ENCODE measurements at regions not wholly inside any gene's neighbourhood (a gene's known extent, or its start where the extent isn't known, plus 50 kb on each side); places are given as distances from the start of the nearest gene placed in this dataset.
A peak's percentile ranks its signal among the peaks of the same experiment; 100 is the strongest.

- no peak for DNase-seq (ENCODE audit: low spot score)
These were observed 807.7 kb upstream of the INTU start for GRCh38 chr4:126825083-126825482.

GRCh38 chr4:126827669-126828068 is 805.1 kb upstream of the INTU start:
- no peak for DNase-seq (ENCODE audit: low spot score)

- no peak for DNase-seq (ENCODE audit: low spot score)
These were observed 797.9 kb upstream of the INTU start for GRCh38 chr4:126834854-126835253.

GRCh38 chr4:126838941-126839679 is 793.6 kb upstream of the INTU start:
- DNase-seq (ENCODE audit: low spot score), result no peak

GRCh38 chr4:126843492-126844067 is 789.2 kb upstream of the INTU start:
- no peak for DNase-seq (ENCODE audit: low spot score)

DNA sequence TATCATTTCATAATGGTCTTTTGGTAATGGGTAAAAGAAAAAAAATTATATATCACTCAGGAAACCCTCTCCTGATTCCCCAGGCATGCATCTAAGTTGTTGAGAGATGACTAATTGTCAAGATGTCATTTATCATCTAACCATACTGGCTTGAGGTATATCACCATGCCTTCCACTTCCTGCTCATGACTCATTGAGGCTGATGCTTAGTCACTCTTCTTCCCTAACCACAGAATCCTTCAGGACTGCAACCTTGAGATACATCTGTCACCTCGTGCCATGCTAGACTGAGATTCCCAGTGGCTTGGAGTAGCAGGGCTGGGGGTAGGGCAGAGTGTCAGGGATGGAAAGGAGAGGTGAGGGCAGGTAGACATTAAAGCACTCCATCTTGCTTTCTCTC is 782.5 kb upstream of the INTU start:
- peak; percentile 56 for DNase-seq (ENCODE audit: low spot score)

- no peak for DNase-seq (ENCODE audit: low spot score)
These were observed 781.4 kb upstream of the INTU start for GRCh38 chr4:126851391-126851790.

DNA sequence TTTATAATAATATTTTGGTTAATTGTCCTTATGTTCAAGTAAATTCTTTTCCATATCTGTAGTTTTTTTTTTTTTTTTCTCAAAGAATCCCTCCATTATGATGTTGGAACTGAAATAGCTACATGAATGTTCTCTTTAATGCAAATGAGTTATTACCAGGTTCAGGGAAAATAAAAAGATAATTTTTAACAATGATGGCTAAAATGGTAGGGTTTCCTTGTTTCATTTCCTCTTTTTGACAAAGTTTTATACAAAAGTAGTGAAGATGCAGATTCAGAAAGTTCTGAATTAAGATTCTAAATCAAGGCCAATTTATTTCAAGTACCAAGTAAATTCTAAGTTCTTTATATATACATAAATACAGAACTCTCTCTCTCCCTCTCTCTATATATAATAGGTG is 779.0 kb upstream of the INTU start:
- DNase-seq (ENCODE audit: low spot score), result no peak

- DNase-seq (ENCODE audit: low spot score), result no peak
These were observed 775.9 kb upstream of the INTU start for GRCh38 chr4:126856906-126857305.

GRCh38 chr4:126859314-126859713 is 773.4 kb upstream of the INTU start:
- DNase-seq (ENCODE audit: low spot score), result no peak

DNA sequence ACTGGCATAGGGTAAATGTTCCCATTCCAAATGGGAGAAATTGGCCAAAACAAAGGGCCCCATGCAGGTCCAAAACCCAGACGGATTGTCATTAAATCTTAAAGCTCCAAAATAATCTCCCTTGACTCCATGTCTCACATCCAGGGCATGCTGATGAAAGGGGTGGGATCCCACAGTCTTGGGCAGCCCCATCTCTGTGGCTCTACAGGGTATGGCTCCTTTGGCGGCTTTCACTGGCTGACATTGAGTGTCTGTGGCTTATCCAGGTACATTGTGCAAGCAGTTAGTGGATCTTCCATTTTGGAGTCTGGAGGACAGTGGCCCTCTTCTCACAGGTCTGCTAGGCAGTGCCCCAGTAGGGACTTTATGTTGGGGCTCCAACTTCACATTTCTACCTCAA is 772.9 kb upstream of the INTU start:
- no peak for DNase-seq (ENCODE audit: low spot score)

GRCh38 chr4:126860308-126860707 is 772.4 kb upstream of the INTU start:
- no peak for DNase-seq (ENCODE audit: low spot score)

GRCh38 chr4:126869967-126870366 is 762.8 kb upstream of the INTU start:
- no peak for DNase-seq (ENCODE audit: low spot score)

DNA sequence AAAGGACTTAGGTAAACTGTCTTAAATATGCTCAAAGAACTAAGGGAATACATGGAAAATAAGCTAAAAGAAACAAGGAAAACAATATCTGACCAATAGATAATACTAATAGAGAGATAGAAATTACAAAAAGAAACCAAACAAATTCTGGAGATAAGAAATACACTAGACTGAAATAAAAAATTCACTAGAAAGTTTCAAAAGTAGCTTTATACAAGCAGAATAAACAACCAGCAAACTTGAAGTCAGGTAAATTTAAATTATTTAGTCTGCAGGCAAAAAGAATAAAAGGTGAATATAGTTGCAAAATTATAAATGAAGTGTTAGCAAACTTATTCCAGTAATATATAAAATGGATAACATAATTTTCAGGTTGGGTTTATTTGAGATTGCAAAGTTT is 760.9 kb upstream of the INTU start:
- no peak for DNase-seq (ENCODE audit: low spot score)

DNA sequence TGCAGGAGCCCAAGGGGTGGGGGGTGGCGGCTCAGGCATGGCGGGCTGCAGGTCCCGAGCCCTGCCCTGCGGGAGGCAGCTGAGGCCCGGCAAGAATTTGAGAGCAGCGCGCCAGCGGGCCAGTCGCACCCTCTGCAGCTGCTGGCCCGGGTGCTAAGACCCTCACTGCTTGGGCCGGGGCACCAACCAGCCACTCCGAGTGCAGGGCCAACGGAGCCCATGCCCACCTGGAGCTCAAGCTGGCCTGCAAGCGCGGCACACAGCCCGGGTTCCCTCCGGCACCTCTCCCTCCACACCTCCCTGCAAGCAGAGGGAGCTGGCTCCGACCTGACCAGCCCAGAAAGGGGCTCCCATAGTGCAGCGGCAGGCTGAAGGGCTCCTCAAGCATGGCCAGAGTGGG is 758.2 kb upstream of the INTU start:
- no peak for DNase-seq (ENCODE audit: low spot score)

DNA sequence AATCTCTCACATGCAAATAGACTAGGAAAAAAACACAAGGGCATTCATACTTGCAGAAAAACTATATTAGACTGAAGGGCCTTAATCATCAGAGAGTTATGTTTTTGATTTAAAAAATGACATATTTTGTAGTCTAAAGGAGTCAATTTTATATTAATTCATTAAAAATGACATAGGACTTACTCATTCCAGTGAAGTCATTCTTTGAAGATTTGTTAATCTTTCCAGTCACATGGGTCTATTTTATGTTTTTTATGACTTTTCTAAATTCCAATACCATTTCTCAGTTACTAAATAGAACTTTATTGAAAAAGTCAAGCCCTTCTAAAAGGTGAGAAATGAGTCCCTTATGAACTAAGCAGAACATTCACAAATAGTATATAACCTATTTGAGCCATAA is 743.8 kb upstream of the INTU start:
- no peak for DNase-seq (ENCODE audit: low spot score)

GRCh38 chr4:126890383-126890782 is 742.4 kb upstream of the INTU start:
- DNase-seq (ENCODE audit: low spot score), result no peak

DNA sequence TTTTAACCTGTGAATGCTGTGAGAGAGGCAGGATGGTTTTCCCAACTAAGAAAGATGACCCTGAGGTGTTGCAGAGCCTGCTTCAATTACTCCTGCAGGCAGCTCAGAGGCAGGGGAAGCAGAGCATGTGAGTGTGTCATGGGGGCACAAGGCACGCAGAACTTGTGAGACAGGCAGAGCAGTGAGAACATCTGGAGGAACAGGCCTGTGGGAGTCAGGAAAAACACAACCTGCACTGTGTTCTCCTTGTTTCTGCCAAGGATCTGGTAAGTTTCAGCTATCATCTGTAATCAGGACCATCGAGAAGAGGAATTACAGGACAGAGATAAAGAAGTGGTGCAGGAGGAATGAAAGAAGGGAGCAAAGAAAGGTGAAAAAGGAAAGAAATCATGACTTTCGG is 741.8 kb upstream of the INTU start:
- DNase-seq (ENCODE audit: low spot score), result no peak

DNA sequence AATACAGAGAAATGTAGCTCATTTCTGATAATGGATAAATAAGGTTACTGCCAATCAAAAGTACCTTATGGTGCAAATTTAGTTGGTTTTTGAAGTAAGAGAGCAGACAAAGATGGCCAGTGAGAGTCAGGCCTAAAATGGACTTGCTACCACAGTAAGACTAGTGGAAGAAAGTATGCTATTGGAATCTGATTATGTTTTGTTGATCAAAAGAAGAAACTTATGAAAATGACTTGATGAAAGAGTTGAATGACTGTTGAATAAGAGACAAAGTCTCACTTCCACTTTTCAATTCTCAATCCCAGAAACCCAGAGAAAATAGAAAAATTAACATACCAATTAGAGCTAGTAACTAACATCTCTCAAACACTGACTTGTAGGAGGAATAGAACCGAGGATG is 737.8 kb upstream of the INTU start:
- DNase-seq (ENCODE audit: low spot score), result no peak

DNA sequence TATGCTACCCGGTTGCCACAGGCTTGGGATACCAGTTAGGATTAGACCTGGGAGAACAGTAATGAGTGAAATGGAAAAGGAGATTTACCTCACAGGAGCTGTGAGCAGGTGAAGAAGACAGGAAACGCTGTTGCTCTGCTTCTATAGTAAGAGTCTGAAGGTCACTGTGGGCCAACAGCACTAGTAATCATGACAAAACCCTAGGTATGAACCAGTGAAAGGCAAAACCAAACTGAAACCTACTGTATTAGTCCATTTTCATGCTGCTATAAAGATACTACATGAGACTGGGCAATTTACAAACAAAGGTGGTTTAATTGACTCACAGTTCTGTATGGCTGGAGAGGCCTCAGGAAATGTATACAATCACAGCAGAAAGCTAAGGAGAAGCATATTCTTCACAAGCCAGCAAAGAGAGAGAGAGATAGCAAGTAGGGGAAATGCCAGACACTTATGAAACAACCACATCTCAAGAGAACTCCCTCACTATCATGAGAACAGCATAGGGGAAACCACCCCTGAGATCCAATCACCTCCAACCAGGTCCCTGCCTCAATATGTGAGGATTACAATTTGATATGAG is 736.7 kb upstream of the INTU start:
- DNase-seq (ENCODE audit: low spot score), result no peak

DNA sequence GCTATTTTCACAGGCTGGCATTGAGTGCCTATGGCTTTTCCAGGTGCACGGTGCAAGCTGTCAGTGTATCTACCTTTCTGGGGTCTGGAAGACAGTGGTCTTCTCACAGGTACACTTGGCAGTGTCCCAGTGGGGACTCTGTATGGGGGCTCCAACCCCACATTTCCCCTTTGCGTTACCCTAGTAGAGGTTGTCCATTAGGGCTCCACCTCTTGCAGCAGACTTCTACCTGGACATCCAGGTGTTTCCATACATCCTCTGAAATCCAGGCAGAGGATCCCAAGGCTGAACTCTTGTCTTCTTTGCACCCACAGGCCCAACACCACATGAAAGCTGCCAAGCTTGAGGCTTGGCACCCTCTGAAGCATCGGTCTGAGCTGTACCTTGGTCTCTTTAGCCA is 735.7 kb upstream of the INTU start:
- no peak for DNase-seq (ENCODE audit: low spot score)

- no peak for DNase-seq (ENCODE audit: low spot score)
These were observed 733.9 kb upstream of the INTU start for GRCh38 chr4:126898815-126899214.

DNA sequence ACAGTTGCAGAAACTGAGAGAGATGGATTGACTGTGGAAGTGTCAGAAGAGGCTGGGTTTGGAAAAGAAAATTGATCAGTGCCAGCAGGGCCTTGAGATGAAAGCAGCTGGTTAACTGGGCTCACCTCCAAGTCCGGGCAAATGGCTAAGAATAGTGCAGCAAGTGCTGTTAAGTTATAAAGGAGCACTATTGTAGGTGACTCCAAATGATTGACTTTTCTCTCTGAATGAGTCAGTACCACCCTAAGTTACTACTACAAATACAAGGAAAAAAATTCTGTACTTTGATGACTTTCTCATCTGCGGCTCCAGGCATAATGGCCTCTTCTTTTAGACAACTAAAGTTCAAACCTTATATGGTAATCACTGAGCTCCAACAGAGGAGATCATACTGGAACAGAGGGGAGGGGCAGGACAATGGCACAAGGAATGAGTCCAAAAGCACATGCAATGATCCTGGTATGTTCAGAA is 733.4 kb upstream of the INTU start:
- no peak for DNase-seq (ENCODE audit: low spot score)
